ENCODE measurements at regions not wholly inside any gene's neighbourhood (a gene's known extent, or its start where the extent isn't known, plus 50 kb on each side); places are given as distances from the start of the nearest gene placed in this dataset.
"Not testable (repeated sequence)": the region's sequence is repeated elsewhere in the genome, so short reads cannot be mapped to it uniquely, and the experiment has no call there.

GRCh38 chr20:29115097-29115496, 2142.4 kb upstream of the DEFB115 start:
- H2BK120ac ChIP-seq (ENCODE audit: low read depth, low read length, poor library complexity, severe bottlenecking); H3K23me2 ChIP-seq (ENCODE audit: insufficient read length, low read depth, low read length, poor library complexity, severe bottlenecking); H3K4ac ChIP-seq (ENCODE audit: low read depth, low read length); H2AFZ ChIP-seq (ENCODE audit: low read length); H4K20me1 ChIP-seq (ENCODE audit: control insufficient read depth, insufficient read depth, insufficient read length); H3K79me1 ChIP-seq (ENCODE audit: insufficient read depth, low read depth, low read length, poor library complexity, severe bottlenecking); DNase-seq; H2BK15ac ChIP-seq (ENCODE audit: low read depth, low read length); H2BK20ac ChIP-seq (ENCODE audit: low read depth, low read length, poor library complexity, severe bottlenecking); H3K27ac ChIP-seq (ENCODE audit: insufficient read length, low read depth, low read length); H3K9ac ChIP-seq (ENCODE audit: extremely low read depth, insufficient read length, low read length); H2AK5ac ChIP-seq (ENCODE audit: insufficient read length, low read length); H3K23ac ChIP-seq (ENCODE audit: insufficient read length, low read depth, low read length); H3K27me3 Mint-ChIP-seq (ENCODE audit: low read depth); H4K8ac ChIP-seq (replicated peaks; ENCODE audit: insufficient read length, low read depth, low read length); H3K27me3 ChIP-seq (ENCODE audit: insufficient read depth, low read length); H3K56ac ChIP-seq (ENCODE audit: insufficient read length, low read depth, low read length); H3K4me2 ChIP-seq (ENCODE audit: insufficient read depth, insufficient read length, low read length); H3K4me3 Mint-ChIP-seq; H3K79me2 ChIP-seq (ENCODE audit: insufficient read depth, low read length); H3K18ac ChIP-seq (ENCODE audit: insufficient read length, low read depth, low read length); H2BK12ac ChIP-seq (ENCODE audit: insufficient read length, low read depth, low read length); H3K27ac Mint-ChIP-seq; H3K4me1 ChIP-seq (ENCODE audit: insufficient read depth, low read length); H4K5ac ChIP-seq (ENCODE audit: insufficient read length, low read depth, low read length); H4K91ac ChIP-seq (ENCODE audit: insufficient read length, low read depth, low read length); H3K4me1 Mint-ChIP-seq; H3T11ph ChIP-seq (ENCODE audit: low read length); H2BK5ac ChIP-seq (ENCODE audit: insufficient read length, low read length); H3K14ac ChIP-seq (ENCODE audit: insufficient read depth, low read length): not testable (repeated sequence)
- no CpG with 5 or more reads among the region's 4 CpGs for WGBS (ENCODE audit: extremely low coverage, insufficient read length, low lambda C conversion rate)
- Mint-ChIP-seq H3K36me3 (ENCODE audit: insufficient read depth in 1 of 3, low read depth in 3 of 3) (peaks cover 6 to 52% (median 31%) of the 10 kb centered on the region in 3 experiments), H3K9me3 (peaks cover 96 to 98% of the 10 kb centered on the region in 2 experiments)
- H3K9me3 ChIP-seq (ENCODE audit: control insufficient read depth, low read depth, low read length), result peaks cover 57% of the 10 kb centered on the region
